GM23338 (cell line): ENCODE measurements at regions not wholly inside any gene's neighbourhood (a gene's known extent, or its start where the extent isn't known, plus 50 kb on each side); places are given as distances from the start of the nearest gene placed in this dataset.

Experiments
- ATAC-seq: fragments of 200-7000 bp; cut with Tn5 transposase; 3 replicates; pipeline ENCODE4 v1.9.1; 2020
- DNase-seq: peaks from one replicate; pipeline ENCODE4 v3.0.0-alpha.2; 2015; ENCODE audit warnings: low spot score
- H2AFZ ChIP-seq: fragments of 200-600 bp; sonication (generic); 2 replicates; pipeline ENCODE4 v1.8.0; 2016; ENCODE audit warnings: antibody characterized with exemption, mild to moderate bottlenecking, moderate library complexity
- H3F3A ChIP-seq: fragments of 200-600 bp; sonication (generic); replicated peaks from 2 replicates; pipeline ENCODE4 v1.8.0; 2017; ENCODE audit warnings: antibody characterized with exemption, mixed run types, low read depth
- H3K27ac ChIP-seq: fragments of 200-600 bp; sonication (generic); 2 replicates; pipeline ENCODE4 v1.6.1; 2016; ENCODE audit warnings: low read depth
- H3K27me3 ChIP-seq: fragments of 200-600 bp; sonication (generic); 2 replicates; pipeline ENCODE4 v1.8.0; 2016; ENCODE audit warnings: mild to moderate bottlenecking, mixed run types, moderate library complexity; ENCODE audit not compliant: insufficient read depth
- H3K36me3 ChIP-seq: fragments of 200-600 bp; sonication (generic); 2 replicates; pipeline ENCODE4 v1.8.0; 2016; ENCODE audit warnings: mild to moderate bottlenecking; ENCODE audit not compliant: insufficient read depth
- H3K4me1 ChIP-seq: fragments of 200-600 bp; sonication (generic); 2 replicates; pipeline ENCODE4 v1.8.0; 2016; ENCODE audit warnings: mild to moderate bottlenecking, moderate library complexity; ENCODE audit not compliant: insufficient read depth
- H3K4me2 ChIP-seq: fragments of 200-600 bp; sonication (generic); 2 replicates; pipeline ENCODE4 v1.7.1; 2017; ENCODE audit warnings: mixed run types
- H3K4me3 ChIP-seq: fragments of 200-600 bp; sonication (generic); 2 replicates; pipeline ENCODE4 v1.6.1; 2016; ENCODE audit warnings: mixed run types
- H3K79me2 ChIP-seq: fragments of 200-600 bp; sonication (generic); replicated peaks from 2 replicates; pipeline ENCODE4 v1.8.0; 2017; ENCODE audit warnings: mild to moderate bottlenecking; ENCODE audit not compliant: insufficient read depth
- H3K9me2 ChIP-seq: fragments of 200-600 bp; sonication (generic); 2 replicates; pipeline ENCODE4 v1.8.0; 2017; ENCODE audit not compliant: insufficient read depth
- H4K20me1 ChIP-seq: fragments of 200-600 bp; sonication (generic); replicated peaks from 2 replicates; pipeline ENCODE4 v1.8.0; 2017; ENCODE audit warnings: mild to moderate bottlenecking; ENCODE audit not compliant: insufficient read depth
- H3K27ac Mint-ChIP-seq: 2 replicates; pipeline ENCODE4 v1.8.0; 2020; ENCODE audit warnings: inconsistent platforms, mild to moderate bottlenecking, moderate library complexity, mixed read lengths
- H3K27me3 Mint-ChIP-seq: 3 replicates; pipeline ENCODE4 v1.8.0; 2022; ENCODE audit warnings: low read depth, mild to moderate bottlenecking, moderate library complexity, mixed read lengths, inconsistent platforms; ENCODE audit not compliant: insufficient read depth, poor library complexity
- H3K36me3 Mint-ChIP-seq: 3 replicates; pipeline ENCODE4 v1.8.0; 2021; ENCODE audit warnings: low read depth, mild to moderate bottlenecking, inconsistent platforms, moderate library complexity, mixed read lengths
- H3K4me1 Mint-ChIP-seq: 3 replicates; pipeline ENCODE4 v1.8.0; 2020; ENCODE audit warnings: mild to moderate bottlenecking, inconsistent platforms, mixed read lengths
- H3K4me3 Mint-ChIP-seq: 3 replicates; pipeline ENCODE4 v1.8.0; 2021; ENCODE audit warnings: moderate library complexity, mild to moderate bottlenecking, inconsistent platforms, mixed read lengths
- H3K9me3 Mint-ChIP-seq: 3 replicates; pipeline ENCODE4 v1.8.0; 2020; ENCODE audit warnings: moderate library complexity, mild to moderate bottlenecking, inconsistent platforms, mixed read lengths
- CREB1 ChIP-seq: fragments of 250-450 bp; sonication (Bioruptor Pico); IDR thresholded peaks from 2 replicates; pipeline ENCODE4 v1.5.0; 2020; ENCODE audit warnings: low read depth, mild to moderate bottlenecking, moderate library complexity
- EZH2 ChIP-seq: fragments of 200-600 bp; sonication (generic); IDR thresholded peaks from one replicate; pipeline ENCODE4 v1.8.0; 2017; ENCODE audit warnings: antibody characterized with exemption, mild to moderate bottlenecking, low read depth; ENCODE audit not compliant: unreplicated experiment
- EZH2phosphoT487 ChIP-seq: fragments of 200-600 bp; sonication (generic); IDR thresholded peaks from one replicate; pipeline ENCODE4 v1.8.1; 2018; ENCODE audit warnings: antibody characterized with exemption; ENCODE audit not compliant: unreplicated experiment
- JUNB ChIP-seq: IDR thresholded peaks from one replicate; pipeline ENCODE4 v1.6.1; 2016; ENCODE audit warnings: antibody characterized with exemption; ENCODE audit not compliant: unreplicated experiment
- NANOG ChIP-seq: IDR thresholded peaks from 2 replicates; pipeline ENCODE4 v1.6.1; 2016; ENCODE audit warnings: antibody characterized with exemption, borderline replicate concordance
- POLR2AphosphoS5 ChIP-seq: IDR thresholded peaks from 2 replicates; pipeline ENCODE4 v1.6.1; 2016; ENCODE audit warnings: antibody characterized with exemption, low read depth
- ZNF114 ChIP-seq: fragments of 250-450 bp; sonication (Bioruptor Pico); IDR thresholded peaks from 2 replicates; pipeline ENCODE4 v1.5.0; 2020; ENCODE audit warnings: mild to moderate bottlenecking, moderate library complexity
- ZNF331 ChIP-seq: fragments of 250-450 bp; sonication (Bioruptor Pico); IDR thresholded peaks from 2 replicates; pipeline ENCODE4 v1.5.0; 2020; ENCODE audit warnings: low read depth, mild to moderate bottlenecking, moderate library complexity
- TF ChIP-seq, protein P1 (sequence below): IDR thresholded peaks from 2 replicates; pipeline ENCODE4 v1.6.1; 2016; ENCODE audit warnings: antibody characterized with exemption
- TF ChIP-seq, protein P2 (sequence below), 2 experiments: fragments of 200-600 bp in 1 of 2; sonication (generic) in 1 of 2; conservative IDR thresholded peaks; 2 replicates each; pipeline versions ENCODE4 v1.5.1 to v1.6.1; 2016 to 2017; ENCODE audit warnings: antibody characterized with exemption in 2 of 2, low read depth in 2 of 2, mild to moderate bottlenecking in 2 of 2, moderate library complexity in 1 of 2
- TF ChIP-seq, protein P3 (sequence below): IDR thresholded peaks from one replicate; pipeline ENCODE4 v1.6.1; 2018; ENCODE audit warnings: antibody characterized with exemption; ENCODE audit not compliant: unreplicated experiment
- TF ChIP-seq, protein P4 (sequence below): fragments of 250-450 bp; sonication (Bioruptor Pico); IDR thresholded peaks from 2 replicates; pipeline ENCODE4 v1.5.0; 2020; ENCODE audit warnings: mild to moderate bottlenecking, moderate library complexity

DNA sequence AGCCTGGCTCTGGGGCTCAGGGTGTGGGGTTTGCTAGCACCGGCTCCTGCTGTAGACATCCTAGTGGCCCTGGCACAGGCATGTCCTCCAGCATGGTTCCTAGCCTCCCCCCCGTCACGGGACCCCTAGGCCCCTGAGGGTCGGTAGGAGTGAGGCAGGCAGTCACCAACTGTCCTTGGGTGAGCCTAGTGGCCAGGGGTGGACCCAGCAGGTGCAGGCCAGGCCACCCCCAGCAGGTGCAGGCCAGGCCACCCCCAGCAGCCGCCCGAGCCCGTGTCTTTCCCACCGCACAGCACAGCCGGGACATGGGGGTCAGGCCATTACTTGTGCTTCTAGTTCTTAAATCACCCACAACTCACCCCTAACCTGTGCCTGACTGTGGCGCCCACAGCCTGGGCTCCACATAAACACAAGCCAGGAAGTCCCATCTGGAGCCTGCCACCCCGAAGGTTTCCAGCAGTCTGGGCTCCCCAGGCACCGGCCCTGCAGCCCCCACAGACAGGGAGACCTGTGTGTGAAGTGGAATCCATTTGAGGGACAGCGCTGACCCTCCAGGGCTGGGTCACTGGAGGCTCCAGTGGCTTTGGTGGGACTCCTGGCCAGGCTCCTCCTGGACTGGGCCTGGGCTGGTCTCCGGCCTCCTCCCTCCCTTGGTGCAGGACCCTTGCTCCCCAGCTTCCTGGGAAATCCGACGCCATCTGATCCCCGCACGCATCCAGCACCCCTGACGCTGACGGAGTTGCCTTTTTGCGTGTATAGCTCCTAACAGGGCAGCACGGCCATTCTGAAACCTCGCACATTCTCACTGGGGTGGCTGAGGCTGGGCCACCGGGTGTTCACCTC is 114.1 kb upstream of the LPCAT1 start:
- ATAC-seq (no peak), DNase-seq (no peak)
- Histone ChIP-seq H3K27ac (no peak overlapping the region), H3K4me1 (peaks cover 4% of the 10 kb centered on the region), H2AFZ (no peak overlapping the region), H3K27me3 (peaks cover 5% of the 10 kb centered on the region; the same call in 1 of the 2 replicates), H3K79me2 (no peaks in the 10 kb centered on the region), H3K4me3 (no peak overlapping the region), H3K4me2 (no peak overlapping the region), H3K36me3 (no peaks in the 10 kb centered on the region), H3K9me2 (no peaks in the 10 kb centered on the region), H3F3A (no peaks in the 10 kb centered on the region), H4K20me1 (no peaks in the 10 kb centered on the region)
- Mint-ChIP-seq H3K36me3 (no peaks in the 10 kb centered on the region), H3K27me3 (peaks cover 17% of the 10 kb centered on the region), H3K4me1 (peaks cover 22% of the 10 kb centered on the region), H3K9me3 (no peaks in the 10 kb centered on the region), H3K27ac (no peak overlapping the region), H3K4me3 (no peak overlapping the region)
- TF ChIP-seq ZNF331 (CRISPR knock-in tag) (no peak), NANOG (no peak), EZH2phosphoT487 (no peak), JUNB (no peak), EZH2 (no peak), POLR2AphosphoS5 (no peak), ZNF114 (CRISPR knock-in tag) (no peak), CREB1 (no peak)
- TF ChIP-seq, protein P1, sequence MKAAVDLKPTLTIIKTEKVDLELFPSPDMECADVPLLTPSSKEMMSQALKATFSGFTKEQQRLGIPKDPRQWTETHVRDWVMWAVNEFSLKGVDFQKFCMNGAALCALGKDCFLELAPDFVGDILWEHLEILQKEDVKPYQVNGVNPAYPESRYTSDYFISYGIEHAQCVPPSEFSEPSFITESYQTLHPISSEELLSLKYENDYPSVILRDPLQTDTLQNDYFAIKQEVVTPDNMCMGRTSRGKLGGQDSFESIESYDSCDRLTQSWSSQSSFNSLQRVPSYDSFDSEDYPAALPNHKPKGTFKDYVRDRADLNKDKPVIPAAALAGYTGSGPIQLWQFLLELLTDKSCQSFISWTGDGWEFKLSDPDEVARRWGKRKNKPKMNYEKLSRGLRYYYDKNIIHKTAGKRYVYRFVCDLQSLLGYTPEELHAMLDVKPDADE: no peak
- TF ChIP-seq, protein P2, sequence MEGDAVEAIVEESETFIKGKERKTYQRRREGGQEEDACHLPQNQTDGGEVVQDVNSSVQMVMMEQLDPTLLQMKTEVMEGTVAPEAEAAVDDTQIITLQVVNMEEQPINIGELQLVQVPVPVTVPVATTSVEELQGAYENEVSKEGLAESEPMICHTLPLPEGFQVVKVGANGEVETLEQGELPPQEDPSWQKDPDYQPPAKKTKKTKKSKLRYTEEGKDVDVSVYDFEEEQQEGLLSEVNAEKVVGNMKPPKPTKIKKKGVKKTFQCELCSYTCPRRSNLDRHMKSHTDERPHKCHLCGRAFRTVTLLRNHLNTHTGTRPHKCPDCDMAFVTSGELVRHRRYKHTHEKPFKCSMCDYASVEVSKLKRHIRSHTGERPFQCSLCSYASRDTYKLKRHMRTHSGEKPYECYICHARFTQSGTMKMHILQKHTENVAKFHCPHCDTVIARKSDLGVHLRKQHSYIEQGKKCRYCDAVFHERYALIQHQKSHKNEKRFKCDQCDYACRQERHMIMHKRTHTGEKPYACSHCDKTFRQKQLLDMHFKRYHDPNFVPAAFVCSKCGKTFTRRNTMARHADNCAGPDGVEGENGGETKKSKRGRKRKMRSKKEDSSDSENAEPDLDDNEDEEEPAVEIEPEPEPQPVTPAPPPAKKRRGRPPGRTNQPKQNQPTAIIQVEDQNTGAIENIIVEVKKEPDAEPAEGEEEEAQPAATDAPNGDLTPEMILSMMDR (conservative IDR thresholded peaks at IDR 0.05; ENCODE audit: low read depth in 2 of 2): no peak
- TF ChIP-seq, protein P3, sequence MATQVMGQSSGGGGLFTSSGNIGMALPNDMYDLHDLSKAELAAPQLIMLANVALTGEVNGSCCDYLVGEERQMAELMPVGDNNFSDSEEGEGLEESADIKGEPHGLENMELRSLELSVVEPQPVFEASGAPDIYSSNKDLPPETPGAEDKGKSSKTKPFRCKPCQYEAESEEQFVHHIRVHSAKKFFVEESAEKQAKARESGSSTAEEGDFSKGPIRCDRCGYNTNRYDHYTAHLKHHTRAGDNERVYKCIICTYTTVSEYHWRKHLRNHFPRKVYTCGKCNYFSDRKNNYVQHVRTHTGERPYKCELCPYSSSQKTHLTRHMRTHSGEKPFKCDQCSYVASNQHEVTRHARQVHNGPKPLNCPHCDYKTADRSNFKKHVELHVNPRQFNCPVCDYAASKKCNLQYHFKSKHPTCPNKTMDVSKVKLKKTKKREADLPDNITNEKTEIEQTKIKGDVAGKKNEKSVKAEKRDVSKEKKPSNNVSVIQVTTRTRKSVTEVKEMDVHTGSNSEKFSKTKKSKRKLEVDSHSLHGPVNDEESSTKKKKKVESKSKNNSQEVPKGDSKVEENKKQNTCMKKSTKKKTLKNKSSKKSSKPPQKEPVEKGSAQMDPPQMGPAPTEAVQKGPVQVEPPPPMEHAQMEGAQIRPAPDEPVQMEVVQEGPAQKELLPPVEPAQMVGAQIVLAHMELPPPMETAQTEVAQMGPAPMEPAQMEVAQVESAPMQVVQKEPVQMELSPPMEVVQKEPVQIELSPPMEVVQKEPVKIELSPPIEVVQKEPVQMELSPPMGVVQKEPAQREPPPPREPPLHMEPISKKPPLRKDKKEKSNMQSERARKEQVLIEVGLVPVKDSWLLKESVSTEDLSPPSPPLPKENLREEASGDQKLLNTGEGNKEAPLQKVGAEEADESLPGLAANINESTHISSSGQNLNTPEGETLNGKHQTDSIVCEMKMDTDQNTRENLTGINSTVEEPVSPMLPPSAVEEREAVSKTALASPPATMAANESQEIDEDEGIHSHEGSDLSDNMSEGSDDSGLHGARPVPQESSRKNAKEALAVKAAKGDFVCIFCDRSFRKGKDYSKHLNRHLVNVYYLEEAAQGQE: no peak
- TF ChIP-seq, protein P4, sequence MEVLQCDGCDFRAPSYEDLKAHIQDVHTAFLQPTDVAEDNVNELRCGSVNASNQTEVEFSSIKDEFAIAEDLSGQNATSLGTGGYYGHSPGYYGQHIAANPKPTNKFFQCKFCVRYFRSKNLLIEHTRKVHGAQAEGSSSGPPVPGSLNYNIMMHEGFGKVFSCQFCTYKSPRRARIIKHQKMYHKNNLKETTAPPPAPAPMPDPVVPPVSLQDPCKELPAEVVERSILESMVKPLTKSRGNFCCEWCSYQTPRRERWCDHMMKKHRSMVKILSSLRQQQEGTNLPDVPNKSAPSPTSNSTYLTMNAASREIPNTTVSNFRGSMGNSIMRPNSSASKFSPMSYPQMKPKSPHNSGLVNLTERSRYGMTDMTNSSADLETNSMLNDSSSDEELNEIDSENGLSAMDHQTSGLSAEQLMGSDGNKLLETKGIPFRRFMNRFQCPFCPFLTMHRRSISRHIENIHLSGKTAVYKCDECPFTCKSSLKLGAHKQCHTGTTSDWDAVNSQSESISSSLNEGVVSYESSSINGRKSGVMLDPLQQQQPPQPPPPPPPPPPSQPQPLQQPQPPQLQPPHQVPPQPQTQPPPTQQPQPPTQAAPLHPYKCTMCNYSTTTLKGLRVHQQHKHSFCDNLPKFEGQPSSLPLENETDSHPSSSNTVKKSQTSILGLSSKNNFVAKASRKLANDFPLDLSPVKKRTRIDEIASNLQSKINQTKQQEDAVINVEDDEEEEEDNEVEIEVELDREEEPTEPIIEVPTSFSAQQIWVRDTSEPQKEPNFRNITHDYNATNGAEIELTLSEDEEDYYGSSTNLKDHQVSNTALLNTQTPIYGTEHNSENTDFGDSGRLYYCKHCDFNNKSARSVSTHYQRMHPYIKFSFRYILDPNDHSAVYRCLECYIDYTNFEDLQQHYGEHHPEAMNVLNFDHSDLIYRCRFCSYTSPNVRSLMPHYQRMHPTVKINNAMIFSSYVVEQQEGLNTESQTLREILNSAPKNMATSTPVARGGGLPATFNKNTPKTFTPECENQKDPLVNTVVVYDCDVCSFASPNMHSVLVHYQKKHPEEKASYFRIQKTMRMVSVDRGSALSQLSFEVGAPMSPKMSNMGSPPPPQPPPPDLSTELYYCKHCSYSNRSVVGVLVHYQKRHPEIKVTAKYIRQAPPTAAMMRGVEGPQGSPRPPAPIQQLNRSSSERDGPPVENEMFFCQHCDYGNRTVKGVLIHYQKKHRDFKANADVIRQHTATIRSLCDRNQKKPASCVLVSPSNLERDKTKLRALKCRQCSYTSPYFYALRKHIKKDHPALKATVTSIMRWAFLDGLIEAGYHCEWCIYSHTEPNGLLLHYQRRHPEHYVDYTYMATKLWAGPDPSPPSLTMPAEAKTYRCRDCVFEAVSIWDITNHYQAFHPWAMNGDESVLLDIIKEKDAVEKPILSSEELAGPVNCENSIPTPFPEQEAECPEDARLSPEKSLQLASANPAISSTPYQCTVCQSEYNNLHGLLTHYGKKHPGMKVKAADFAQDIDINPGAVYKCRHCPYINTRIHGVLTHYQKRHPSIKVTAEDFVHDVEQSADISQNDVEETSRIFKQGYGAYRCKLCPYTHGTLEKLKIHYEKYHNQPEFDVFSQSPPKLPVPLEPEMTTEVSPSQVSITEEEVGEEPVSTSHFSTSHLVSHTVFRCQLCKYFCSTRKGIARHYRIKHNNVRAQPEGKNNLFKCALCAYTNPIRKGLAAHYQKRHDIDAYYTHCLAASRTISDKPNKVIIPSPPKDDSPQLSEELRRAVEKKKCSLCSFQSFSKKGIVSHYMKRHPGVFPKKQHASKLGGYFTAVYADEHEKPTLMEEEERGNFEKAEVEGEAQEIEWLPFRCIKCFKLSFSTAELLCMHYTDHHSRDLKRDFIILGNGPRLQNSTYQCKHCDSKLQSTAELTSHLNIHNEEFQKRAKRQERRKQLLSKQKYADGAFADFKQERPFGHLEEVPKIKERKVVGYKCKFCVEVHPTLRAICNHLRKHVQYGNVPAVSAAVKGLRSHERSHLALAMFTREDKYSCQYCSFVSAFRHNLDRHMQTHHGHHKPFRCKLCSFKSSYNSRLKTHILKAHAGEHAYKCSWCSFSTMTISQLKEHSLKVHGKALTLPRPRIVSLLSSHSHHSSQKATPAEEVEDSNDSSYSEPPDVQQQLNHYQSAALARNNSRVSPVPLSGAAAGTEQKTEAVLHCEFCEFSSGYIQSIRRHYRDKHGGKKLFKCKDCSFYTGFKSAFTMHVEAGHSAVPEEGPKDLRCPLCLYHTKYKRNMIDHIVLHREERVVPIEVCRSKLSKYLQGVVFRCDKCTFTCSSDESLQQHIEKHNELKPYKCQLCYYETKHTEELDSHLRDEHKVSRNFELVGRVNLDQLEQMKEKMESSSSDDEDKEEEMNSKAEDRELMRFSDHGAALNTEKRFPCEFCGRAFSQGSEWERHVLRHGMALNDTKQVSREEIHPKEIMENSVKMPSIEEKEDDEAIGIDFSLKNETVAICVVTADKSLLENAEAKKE (CRISPR knock-in tag): no peak
